IPS-NIHi7 (cell line): ENCODE measurements at regions not wholly inside any gene's neighbourhood (a gene's known extent, or its start where the extent isn't known, plus 50 kb on each side); places are given as distances from the start of the nearest gene placed in this dataset.
A peak's percentile ranks its signal among the peaks of the same experiment; 100 is the strongest.

Source experiments
- DNase-seq: peaks from one replicate; pipeline ENCODE4 v3.0.0; 2012; ENCODE audit warnings: mixed read lengths; ENCODE audit errors: extremely low spot score

DNA sequence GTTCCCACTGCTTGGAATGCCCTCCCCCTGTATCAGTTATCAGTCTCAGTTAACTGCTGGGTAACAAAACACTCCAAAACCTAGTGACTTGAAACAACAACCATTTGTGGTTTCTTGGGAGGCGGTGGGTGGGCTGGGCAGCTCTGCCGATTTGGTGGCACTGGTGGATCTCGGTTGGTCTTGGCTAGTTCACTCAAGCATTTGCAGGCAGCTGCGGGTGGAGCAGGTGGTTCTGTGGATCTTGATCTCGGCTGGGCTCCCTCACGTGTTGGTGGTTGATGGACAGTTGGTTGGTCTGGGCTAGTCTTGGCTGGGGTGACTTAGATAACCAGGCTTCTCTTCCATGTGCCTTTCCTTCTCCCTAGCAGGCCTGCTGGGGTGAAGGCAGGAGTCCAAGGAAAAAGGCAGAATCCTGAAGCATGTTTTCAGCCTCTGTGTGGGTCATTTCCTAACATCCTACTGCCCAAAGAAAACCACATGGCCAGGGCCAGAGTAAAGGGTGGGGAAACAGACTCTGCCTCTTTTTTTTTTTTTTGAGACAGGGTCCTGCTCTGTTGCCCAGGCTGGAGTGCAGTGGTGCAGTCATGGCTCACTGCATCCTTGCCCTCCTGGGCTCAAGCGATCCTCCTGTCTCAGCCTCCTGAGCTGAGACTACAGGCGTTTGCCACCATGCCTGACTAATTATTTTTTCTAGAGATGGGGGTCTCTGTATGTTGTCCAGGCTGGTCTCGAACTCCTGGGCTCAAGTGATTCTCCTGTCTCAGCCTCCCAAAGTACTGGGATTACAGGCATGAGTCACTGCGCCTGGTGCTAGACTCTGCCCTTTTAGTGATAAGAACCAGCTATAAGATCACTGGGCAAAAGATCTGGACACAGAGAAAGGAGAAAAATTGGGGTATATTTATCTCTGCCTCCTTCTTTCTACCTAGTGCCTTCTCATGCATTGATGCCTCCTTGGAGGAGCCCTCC, 183.7 kb downstream of the RGS3 start:
- DNase-seq = no peak

DNA sequence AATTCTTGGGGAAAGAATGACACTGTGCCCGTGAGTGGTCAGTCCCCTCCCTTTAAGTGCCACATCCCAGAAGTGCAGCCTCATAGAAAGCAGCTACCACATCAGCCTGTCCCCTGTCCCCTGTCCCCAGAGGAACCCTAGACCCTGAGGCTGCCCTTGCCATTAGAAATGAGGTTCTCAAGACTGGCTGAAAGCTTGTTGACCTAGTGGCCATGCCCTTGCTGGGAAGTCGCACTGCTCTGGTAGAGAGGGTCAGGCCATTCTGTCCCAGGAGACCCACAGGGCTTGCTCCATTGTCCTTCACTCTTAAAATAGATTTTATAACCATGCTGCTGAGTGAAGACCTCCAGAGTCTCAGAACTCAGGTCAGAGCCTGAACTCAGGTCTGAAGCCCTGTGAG, 184.5 kb downstream of the RGS3 start:
- no peak for DNase-seq

- no peak for DNase-seq
Measured at GRCh38 chr9:113648586-113648985, 185.1 kb downstream of the RGS3 start.

DNA sequence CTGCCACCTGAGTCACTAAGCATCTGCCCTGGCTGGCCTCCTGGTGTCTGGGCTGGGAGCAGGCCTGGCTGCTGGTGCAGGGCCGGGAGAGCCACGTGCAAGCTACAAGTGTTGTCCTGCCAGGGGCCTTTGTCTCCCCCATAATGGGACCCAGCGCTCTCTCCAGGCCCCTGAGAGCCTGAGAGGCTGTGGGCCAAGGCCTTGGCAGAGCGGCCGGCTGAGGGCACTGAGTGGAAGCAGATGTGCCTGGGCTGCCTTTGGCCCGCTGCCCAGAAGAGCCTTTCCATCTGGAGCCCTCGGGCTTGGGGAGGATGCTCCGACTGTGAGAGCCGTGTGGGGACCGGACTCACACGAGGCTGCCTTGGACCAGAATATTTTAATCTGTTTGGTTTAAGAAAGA, 185.5 kb downstream of the RGS3 start:
- DNase-seq = no peak

GRCh38 chr9:113649855-113650206, 186.3 kb downstream of the RGS3 start:
- no peak for DNase-seq

DNA sequence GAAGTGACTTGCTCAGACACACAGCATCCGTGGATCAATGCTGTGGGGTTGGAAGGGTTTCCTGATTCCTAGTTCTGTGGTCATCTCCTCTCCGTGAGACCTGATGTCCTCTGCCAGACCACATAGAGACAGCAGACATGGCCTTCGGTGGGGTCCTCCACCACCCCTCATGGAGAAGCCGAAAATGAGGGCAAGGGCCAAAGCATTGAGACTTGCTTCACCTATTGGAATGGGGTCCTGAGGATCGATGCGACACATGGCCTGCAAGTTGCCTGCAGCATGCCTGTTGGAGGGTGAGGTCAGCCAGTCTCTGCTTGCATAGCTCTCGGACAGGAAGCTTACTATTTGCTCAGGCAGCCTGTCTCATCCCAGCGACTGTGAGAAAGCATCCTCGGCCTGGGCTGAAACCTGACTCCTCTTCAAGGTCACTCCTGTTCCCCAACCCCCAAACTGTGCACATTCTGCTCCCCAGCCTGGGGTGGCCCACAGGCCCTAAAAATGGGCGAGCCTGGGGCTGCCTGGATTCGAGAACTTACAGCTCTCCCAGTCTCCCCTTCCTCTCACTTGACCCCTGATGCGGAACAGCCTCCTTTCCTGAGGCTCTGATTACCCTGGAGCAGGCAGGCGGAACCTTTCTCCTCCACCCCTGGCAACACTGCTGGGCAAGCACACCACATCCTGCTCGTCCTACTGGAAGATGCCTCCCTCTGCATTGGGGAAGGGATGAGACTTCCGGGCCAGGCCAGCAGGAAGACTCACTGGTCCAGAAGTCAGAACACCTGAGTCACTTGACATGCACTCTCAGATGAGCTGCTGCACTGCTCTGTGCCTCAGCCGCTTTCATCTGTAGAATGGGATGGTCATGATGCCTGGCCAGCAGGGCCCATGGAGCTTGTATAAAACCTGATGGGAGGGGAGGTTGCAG, 186.9 kb downstream of the RGS3 start:
- peak; percentile 41 for DNase-seq

DNA sequence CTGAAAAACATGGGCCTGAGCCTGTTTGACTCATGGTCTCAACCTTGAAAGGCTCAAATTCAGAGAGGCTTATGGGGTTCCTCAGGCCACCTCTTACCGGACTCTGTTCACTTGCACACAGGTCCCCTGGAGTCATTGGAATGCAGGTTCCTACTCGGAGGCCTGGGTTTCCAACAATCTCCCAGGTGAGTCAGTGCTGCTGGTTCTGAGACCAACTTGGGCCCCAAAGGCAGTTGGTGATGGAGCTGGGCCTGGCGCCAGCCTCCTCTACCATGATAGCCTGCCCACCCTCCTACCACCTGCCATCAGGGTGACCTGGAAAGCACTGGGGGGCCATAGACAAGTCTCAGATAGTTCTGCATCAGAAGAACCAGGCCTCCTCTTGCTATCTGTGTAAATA, 188.4 kb downstream of the RGS3 start:
- no peak for DNase-seq

- no peak for DNase-seq
Measured at GRCh38 chr9:113652355-113653152, 189.0 kb downstream of the RGS3 start.

DNA sequence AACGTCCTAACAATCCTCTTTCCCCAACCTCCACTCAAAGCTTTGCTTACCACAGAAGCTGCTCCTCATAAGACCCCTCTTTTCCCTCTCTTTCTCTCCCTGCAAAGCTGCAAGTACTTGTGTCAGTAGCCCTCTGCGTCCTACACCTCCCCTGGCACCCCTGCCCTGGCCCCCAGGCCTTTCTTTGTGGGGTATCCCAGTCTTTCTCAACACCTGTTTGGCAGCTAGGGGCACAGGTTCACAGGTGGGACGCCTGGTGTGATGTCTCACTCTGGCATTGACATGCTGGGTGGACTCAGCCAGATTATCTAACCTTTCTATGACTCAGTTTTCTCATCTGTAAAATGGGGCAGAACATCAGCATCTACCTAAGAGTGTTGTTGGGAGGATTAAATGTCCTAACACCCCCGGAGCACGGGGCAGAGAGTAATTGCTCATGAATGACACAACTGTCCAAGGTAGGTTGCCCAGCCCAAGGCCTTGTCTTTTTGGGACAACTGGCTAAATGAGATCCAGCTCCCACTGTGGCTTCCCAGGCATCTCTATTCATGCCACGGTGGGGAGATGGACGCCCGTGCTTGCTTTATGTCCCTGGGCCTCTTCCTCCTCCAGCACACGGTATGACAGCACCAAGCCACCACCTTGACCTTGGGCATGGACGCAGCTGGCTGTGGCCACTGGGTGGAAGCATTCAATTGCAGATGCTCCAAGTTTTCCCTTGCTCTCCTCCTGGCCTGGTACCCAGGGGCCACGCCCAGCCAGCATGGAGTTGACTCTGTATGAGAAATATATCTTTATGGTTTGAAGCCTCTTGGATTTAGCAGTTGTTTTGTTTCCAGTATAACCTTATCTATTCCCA, 190.4 kb downstream of the RGS3 start:
- no peak for DNase-seq

DNA sequence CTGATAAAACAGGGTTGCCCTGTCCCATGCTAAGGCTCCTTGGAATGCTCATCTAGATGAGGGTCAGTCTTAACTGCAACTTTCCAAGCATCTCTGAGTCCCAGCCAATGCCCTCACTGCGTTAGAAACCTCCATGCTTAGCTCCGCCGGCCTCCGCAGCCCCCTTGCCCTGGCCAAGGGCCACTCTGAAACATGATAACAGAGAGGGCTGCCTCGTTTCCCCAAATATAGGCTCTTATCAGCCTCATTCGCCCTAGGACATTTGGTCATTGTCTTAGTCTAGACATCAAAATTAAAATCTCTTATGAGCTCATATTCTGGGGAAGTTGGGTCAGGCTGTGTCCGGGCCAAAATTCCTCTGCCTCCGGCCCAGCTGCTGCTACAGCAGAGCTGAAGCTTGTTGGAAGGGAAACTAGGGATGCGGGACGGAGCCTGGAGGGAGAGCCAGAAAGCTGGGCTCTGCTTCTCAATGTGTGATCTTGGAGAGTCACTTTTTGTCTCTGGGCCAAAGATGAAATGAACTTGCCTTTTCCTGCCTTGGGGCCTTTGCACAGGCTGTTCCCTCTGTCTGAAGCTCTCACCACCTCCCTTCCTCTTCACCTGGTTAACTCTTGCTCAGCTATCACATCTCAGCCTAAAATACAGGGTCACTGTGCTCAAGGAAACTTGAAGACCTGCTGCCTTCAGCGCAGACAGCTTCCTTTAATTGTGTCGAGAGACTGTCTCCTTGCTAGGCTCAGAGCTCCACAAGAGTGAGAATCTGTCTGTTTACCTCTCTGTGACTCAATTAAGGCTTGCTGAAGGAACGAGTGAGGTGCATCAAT, 191.3 kb downstream of the RGS3 start:
- DNase-seq = no peak

DNA sequence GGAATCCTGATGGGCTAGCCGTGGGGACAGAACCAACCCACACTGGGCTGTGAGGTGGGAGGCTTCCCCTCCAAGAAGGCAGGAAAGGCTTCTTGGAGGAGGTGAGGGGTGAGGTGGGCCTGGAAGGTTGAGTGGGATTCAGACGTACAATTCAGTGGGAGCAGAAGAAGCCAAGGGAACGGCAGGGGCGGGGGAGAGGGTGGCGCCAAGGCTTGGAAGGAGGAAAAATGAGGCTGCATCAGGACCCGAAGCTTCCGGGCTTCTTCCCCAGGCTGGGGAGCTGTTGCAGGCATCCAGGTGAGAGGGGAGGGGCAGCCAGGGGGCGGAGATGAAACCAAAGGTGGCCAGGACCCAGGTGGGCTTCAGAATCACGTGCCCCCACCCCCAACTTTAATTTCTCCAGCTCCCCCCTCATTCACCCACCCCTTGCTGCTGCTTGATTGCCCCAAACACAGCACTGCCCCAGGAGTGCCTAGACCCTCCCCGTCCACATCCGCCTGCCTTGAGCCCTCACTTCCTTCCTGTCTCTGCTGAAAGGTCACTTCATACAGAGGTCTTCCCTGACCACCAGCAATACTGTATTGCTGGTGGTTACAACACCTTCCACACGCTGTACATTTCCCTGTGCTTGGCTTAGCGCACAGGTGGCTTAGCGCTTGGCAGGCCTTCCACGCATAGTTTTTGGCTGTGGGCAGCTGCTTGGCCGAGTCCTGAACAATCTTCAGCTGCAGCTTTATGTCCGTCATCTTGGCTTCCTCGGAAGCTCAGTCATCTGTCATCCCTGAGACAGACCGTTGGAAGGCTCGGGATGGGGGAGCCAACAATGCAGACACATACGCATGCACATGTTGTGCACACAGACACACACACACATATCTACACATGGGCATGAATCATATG, 193.5 kb downstream of the RGS3 start:
- no peak for DNase-seq

GRCh38 chr9:113657765-113658544, 194.4 kb downstream of the RGS3 start:
- peak; percentile 93 for DNase-seq

DNA sequence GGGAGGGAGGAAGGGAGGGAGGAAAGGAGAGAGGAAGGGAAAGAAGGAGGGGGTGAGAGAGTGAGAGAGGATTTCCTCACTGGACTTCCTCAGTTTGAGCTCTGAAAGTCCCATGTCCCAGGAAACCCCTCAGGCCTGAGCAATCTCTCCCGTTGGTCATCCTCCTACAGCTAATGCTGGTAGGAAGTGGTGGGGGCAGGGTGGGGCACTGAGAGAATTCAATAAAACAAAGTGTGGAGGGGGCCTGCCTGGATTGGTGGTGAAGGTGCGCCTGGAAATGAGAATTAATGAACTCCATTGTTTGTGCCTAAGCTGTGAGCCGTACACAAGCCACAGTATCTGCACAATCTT, 195.0 kb downstream of the RGS3 start:
- DNase-seq = no peak

DNA sequence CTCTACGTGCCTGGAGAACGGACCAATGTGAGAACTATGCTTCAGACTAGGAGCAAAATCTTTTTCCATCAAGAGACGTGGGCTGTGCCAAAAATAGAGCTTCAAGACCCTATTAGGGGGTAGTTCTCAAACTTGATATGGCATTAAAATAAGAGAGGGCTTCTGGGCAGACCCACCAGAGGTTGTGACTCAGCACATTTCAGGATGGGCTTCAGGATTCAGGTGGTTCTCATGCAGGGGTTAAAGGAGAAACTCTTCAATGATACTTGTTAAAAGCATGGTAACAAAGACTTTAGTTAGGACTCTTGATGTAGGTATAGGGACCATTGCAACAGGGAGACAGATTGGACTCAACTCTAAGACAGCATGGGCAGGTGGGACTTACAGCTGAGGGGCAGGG, 195.5 kb downstream of the RGS3 start:
- no peak for DNase-seq

DNA sequence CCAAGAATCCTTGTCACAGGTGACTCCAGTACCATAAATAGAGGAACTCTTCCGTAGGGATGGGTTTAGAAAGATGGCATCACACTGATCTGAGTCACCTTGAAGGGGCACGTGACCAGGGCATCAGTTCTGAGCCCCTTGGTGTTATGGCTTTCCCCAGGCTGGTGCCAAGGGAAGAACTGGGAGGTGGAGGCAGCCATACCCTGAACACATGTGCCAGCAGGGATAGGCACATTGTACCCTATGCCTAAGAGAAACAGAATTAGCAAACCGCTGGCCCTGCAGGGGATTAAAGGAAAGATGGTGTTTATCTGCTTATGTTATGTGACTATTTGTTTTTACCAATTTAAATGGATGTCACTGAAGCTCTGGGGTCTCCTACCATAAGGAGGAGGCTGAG, 196.2 kb downstream of the RGS3 start:
- DNase-seq = no peak

DNA sequence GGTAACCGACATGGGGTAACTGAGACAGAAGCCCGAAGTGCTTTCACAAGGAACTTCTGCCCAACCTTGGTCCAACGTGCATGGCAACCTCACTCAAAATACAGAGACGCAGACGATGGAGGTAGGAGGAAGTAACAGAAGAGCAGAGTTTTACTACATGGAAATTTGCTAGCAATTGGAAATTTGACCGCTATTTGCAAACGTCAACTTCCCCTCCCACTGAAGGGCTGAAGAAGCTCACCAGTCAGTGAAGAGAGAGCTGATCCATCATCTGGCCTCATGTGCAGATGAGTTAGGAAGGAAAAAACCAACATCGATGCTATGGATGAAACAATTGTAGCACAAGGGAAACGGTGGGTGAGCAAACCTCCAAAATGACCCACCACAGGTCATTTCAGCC, 196.7 kb downstream of the RGS3 start:
- DNase-seq = no peak

DNA sequence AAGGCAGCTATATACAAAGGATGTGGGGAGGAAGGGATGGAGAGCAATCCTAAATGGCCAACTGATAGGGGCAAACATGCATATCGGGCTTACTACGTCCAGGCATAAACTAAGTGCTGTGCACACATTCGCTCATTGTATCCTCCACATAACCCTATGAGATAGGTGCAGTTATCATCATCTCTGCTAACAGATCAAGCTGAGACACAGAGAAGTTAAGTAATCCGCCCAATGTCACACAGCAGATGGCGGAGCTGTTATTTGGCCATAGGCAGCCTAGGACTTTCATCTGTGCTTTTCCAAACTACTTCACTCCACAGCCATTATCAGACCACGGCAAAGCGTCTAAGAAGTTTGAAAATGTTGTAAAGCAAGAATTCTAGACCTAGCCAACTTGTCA, 197.5 kb downstream of the RGS3 start:
- no peak for DNase-seq

DNA sequence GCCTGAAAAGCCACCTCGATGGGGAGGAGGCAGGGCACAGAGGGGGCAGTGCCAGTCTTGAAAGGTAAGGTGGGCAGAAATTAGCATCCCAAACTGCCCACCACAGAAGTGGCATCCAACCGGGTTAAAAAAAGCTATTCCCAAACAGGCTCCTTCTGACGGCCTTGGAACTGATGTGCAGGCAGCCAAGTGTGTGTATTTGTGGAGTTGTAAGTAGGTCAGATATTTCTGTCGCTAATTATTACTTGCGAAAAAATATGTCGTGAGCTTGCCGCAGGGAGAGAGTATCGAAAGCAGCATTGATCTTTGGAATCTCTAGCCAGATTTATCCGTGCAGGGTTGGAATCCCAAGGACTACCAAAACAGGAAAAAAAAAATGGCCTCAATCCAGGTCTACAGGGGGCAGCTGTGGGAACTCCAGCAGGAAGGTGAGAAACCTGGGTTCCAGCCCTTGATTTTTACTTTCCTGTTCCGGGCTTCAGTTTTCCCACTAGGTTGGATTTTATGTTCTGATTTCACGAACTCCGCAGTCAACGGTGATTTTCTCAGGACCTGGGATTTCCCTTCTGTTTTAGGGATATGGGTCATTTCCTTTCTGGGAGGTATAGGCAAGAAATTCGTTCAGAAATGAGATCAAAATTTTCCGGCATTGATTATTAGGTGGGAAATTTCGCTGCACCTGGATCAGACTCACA, 200.8 kb downstream of the RGS3 start:
- no peak for DNase-seq
